ENCODE measurements at regions not wholly inside any gene's neighbourhood (a gene's known extent, or its start where the extent isn't known, plus 50 kb on each side); places are given as distances from the start of the nearest gene placed in this dataset.

- ATAC-seq (peak; percentile 83), DNase-seq (ENCODE audit: low read depth, low spot score) (no peak), FAIRE-seq (no peak)
- no peak overlapping the region for H3K4me2 ChIP-seq (ENCODE audit: control insufficient read depth, insufficient read depth)
- no peaks in the 10 kb centered on the region for H3K27me3 ChIP-seq (replicated peaks in 1 of 2; ENCODE audit: control insufficient read depth in 2 of 2, insufficient read depth in 2 of 2, low read length in 1 of 2)
- no peaks in the 10 kb centered on the region for H3K79me2 ChIP-seq (ENCODE audit: control insufficient read depth, insufficient read depth, low read length)
- no peaks in the 10 kb centered on the region for H3K4me1 ChIP-seq (ENCODE audit: control insufficient read depth, insufficient read depth, low read length)
- H4K20me1 ChIP-seq (ENCODE audit: control insufficient read depth, insufficient read depth): no peaks in the 10 kb centered on the region
- no peaks in the 10 kb centered on the region for H3K36me3 ChIP-seq (ENCODE audit: control insufficient read depth in 2 of 2, insufficient read depth in 2 of 2, low read length in 1 of 2)
- SMC1A ChIA-PET (ENCODE audit: uncharacterized antibody, unreplicated experiment): interaction anchor here (0.6 to 1.7 kb wide), 7 partner anchors 32 to 565 kb away, joined by 3 to 10 read pairs (median 3); partner anchors contain the start of gene GBA3
- no peak overlapping the region for H3K4me3 ChIP-seq
- H3K9ac ChIP-seq (ENCODE audit: control insufficient read depth, insufficient read depth, low read length): no peak overlapping the region
- peak; percentile 43 for TF ChIP-seq SMC3 (IDR thresholded peaks at IDR 0.05; ENCODE audit: borderline replicate concordance, low read length)
- TF ChIP-seq ZNF24 (IDR thresholded peaks at IDR 0.05): no peak
- peak; percentile 14 to 53 (median 52); a peak in 4 of 6 replicates for TF ChIP-seq CTCF (IDR thresholded peaks at IDR 0.05 in 2 of 3, conservative IDR thresholded peaks at IDR 0.05 in 1 of 3; ENCODE audit: control insufficient read depth in 2 of 3, extremely low read depth in 1 of 3, insufficient read depth in 1 of 3, low read depth in 3 of 3, low read length in 3 of 3)
- no peaks in the 10 kb centered on the region for H3K9me3 ChIP-seq (replicated peaks; ENCODE audit: control insufficient read depth, insufficient read depth, low read length)
- H3K27ac ChIP-seq (ENCODE audit: control insufficient read depth, insufficient read depth): no peak overlapping the region
- in situ Hi-C loops (cut with MboI): no loop called here
- no peak overlapping the region for H2AFZ ChIP-seq (ENCODE audit: control insufficient read depth, low read depth, low read length)
- intact Hi-C loops (cut with micrococcal nuclease; ENCODE audit: unreplicated experiment): loop anchor here (1.0 to 10.0 kb wide), 3 partner anchors 228 to 575 kb away; no protein-coding TSS in a partner anchor
- 26% methylated on average over 12 of the region's 12 CpGs for WGBS (ENCODE audit: insufficient coverage, insufficient replicate concordance, low lambda C conversion rate, missing lambda C conversion rate)
- POLR2A ChIA-PET: no interaction called here
- CTCF ChIA-PET: interaction anchor here (0.6 to 1.9 kb wide), 10 partner anchors 30 to 540 kb away, joined by 3 to 12 read pairs (median 4); no protein-coding TSS in a partner anchor
- BruUV-seq (replicated peaks): no TSS peak
- RAD21 ChIA-PET (ENCODE audit: unreplicated experiment): interaction anchor here (0.7 to 1.9 kb wide), 3 partner anchors 259 to 562 kb away, joined by 3 to 9 read pairs (median 3); no protein-coding TSS in a partner anchor
Measured at GRCh38 chr4:22129454-22130029, 181.0 kb upstream of the KCNIP4 start.

- RAD21 ChIA-PET (ENCODE audit: unreplicated experiment): no interaction called here
- SMC1A ChIA-PET (ENCODE audit: uncharacterized antibody, unreplicated experiment): no interaction called here
- H3K4me2 ChIP-seq (ENCODE audit: control insufficient read depth, insufficient read depth): no peak overlapping the region
- 0% methylated on average over 1 of the region's 2 CpGs for WGBS (ENCODE audit: insufficient coverage, insufficient replicate concordance, low lambda C conversion rate, missing lambda C conversion rate)
- ATAC-seq (no peak), FAIRE-seq (no peak), DNase-seq (ENCODE audit: low read depth, low spot score) (no peak)
- no peaks in the 10 kb centered on the region; the same call in 2 of the 3 replicates for H3K9me3 ChIP-seq (replicated peaks; ENCODE audit: control insufficient read depth, insufficient read depth, low read length)
- H4K20me1 ChIP-seq (ENCODE audit: control insufficient read depth, insufficient read depth): no peaks in the 10 kb centered on the region
- POLR2A ChIA-PET: no interaction called here
- no peaks in the 10 kb centered on the region for H3K4me1 ChIP-seq (ENCODE audit: control insufficient read depth, insufficient read depth, low read length)
- H3K36me3 ChIP-seq (ENCODE audit: control insufficient read depth in 2 of 2, insufficient read depth in 2 of 2, low read length in 1 of 2): no peaks in the 10 kb centered on the region
- in situ Hi-C loops (cut with MboI) (no loop called here), intact Hi-C loops (cut with micrococcal nuclease; ENCODE audit: unreplicated experiment) (loop anchor here (10.0 kb wide), 1 partner anchor 583 kb away; no protein-coding TSS in a partner anchor)
- H2AFZ ChIP-seq (ENCODE audit: control insufficient read depth, low read depth, low read length): no peak overlapping the region
- no peaks in the 10 kb centered on the region for H3K79me2 ChIP-seq (ENCODE audit: control insufficient read depth, insufficient read depth, low read length)
- H3K27ac ChIP-seq (ENCODE audit: control insufficient read depth, insufficient read depth): no peak overlapping the region
- H3K4me3 ChIP-seq: no peak overlapping the region
- TF ChIP-seq SRF (IDR thresholded peaks at IDR 0.05; ENCODE audit: low read depth in 2 of 2, low read length in 2 of 2): no peak
- no peak for TF ChIP-seq HDGF (IDR thresholded peaks at IDR 0.05)
- TF ChIP-seq ATF2 (IDR thresholded peaks at IDR 0.05; ENCODE audit: low read length): no peak
- TF ChIP-seq TARDBP (IDR thresholded peaks at IDR 0.05; ENCODE audit: borderline replicate concordance): no peak
- TF ChIP-seq, protein P1, sequence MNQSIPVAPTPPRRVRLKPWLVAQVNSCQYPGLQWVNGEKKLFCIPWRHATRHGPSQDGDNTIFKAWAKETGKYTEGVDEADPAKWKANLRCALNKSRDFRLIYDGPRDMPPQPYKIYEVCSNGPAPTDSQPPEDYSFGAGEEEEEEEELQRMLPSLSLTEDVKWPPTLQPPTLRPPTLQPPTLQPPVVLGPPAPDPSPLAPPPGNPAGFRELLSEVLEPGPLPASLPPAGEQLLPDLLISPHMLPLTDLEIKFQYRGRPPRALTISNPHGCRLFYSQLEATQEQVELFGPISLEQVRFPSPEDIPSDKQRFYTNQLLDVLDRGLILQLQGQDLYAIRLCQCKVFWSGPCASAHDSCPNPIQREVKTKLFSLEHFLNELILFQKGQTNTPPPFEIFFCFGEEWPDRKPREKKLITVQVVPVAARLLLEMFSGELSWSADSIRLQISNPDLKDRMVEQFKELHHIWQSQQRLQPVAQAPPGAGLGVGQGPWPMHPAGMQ (IDR thresholded peaks at IDR 0.05; ENCODE audit: borderline replicate concordance): no peak
- H3K27me3 ChIP-seq (replicated peaks in 1 of 2; ENCODE audit: control insufficient read depth in 2 of 2, insufficient read depth in 2 of 2, low read length in 1 of 2): no peaks in the 10 kb centered on the region
- H3K9ac ChIP-seq (ENCODE audit: control insufficient read depth, insufficient read depth, low read length): no peak overlapping the region
- no TSS peak for BruUV-seq (replicated peaks)
- CTCF ChIA-PET: no interaction called here
Measured at GRCh38 chr4:22122062-22122461, 173.5 kb upstream of the KCNIP4 start.
